ENCODE measurements at regions not wholly inside any gene's neighbourhood (a gene's known extent, or its start where the extent isn't known, plus 50 kb on each side); places are given as distances from the start of the nearest gene placed in this dataset.

DNA sequence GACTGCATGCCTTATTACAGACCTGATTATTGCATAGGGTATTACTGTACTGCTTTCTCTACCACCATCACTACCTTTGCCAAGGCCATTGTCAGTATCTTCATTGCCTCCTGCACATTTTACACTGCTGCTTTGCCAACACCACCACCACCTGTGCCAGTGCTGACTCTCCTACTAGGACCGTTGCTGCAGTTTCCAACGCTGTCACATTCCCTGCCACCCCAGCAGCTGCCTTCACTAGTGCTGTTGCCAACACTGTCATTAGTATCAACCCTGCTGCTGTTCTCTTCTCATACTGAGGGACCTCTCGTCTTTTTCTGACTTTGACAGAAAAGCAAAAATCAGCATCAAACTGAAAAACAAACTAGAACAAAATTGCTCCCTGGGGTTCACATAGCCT, 394.9 kb upstream of the B3GALT2 start:
- TF ChIP-seq EP300 (IDR thresholded peaks at IDR 0.05; ENCODE audit: borderline replicate concordance in 1 of 2, control insufficient read depth in 1 of 2, low read depth in 2 of 2, low read length in 2 of 2): no peak
- TF ChIP-seq POLR2A (IDR thresholded peaks at IDR 0.05; ENCODE audit: low read depth, low read length): no peak
- TF ChIP-seq LARP7 (IDR thresholded peaks at IDR 0.05): no peak
- TF ChIP-seq ZNF24 (IDR thresholded peaks at IDR 0.05): no peak
- no peak for TF ChIP-seq JUND (IDR thresholded peaks at IDR 0.05; ENCODE audit: low read depth, low read length)
- no peak for TF ChIP-seq SIN3A (IDR thresholded peaks at IDR 0.05; ENCODE audit: low read depth, low read length)
- TF ChIP-seq, protein P1, sequence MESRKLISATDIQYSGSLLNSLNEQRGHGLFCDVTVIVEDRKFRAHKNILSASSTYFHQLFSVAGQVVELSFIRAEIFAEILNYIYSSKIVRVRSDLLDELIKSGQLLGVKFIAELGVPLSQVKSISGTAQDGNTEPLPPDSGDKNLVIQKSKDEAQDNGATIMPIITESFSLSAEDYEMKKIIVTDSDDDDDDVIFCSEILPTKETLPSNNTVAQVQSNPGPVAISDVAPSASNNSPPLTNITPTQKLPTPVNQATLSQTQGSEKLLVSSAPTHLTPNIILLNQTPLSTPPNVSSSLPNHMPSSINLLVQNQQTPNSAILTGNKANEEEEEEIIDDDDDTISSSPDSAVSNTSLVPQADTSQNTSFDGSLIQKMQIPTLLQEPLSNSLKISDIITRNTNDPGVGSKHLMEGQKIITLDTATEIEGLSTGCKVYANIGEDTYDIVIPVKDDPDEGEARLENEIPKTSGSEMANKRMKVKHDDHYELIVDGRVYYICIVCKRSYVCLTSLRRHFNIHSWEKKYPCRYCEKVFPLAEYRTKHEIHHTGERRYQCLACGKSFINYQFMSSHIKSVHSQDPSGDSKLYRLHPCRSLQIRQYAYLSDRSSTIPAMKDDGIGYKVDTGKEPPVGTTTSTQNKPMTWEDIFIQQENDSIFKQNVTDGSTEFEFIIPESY (IDR thresholded peaks at IDR 0.05): no peak
- TF ChIP-seq, protein P2, sequence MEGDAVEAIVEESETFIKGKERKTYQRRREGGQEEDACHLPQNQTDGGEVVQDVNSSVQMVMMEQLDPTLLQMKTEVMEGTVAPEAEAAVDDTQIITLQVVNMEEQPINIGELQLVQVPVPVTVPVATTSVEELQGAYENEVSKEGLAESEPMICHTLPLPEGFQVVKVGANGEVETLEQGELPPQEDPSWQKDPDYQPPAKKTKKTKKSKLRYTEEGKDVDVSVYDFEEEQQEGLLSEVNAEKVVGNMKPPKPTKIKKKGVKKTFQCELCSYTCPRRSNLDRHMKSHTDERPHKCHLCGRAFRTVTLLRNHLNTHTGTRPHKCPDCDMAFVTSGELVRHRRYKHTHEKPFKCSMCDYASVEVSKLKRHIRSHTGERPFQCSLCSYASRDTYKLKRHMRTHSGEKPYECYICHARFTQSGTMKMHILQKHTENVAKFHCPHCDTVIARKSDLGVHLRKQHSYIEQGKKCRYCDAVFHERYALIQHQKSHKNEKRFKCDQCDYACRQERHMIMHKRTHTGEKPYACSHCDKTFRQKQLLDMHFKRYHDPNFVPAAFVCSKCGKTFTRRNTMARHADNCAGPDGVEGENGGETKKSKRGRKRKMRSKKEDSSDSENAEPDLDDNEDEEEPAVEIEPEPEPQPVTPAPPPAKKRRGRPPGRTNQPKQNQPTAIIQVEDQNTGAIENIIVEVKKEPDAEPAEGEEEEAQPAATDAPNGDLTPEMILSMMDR (IDR thresholded peaks at IDR 0.05 in 2 of 3, conservative IDR thresholded peaks at IDR 0.05 in 1 of 3; ENCODE audit: control insufficient read depth in 2 of 3, extremely low read depth in 1 of 3, insufficient read depth in 1 of 3, low read depth in 3 of 3, low read length in 3 of 3): no peak
- TF ChIP-seq RFX5 (IDR thresholded peaks at IDR 0.05; ENCODE audit: low read depth, low read length): no peak
- no peak for TF ChIP-seq TBL1XR1 (IDR thresholded peaks at IDR 0.05; ENCODE audit: low read depth, low read length)
- no peak for TF ChIP-seq GABPA (IDR thresholded peaks at IDR 0.05; ENCODE audit: low read depth)
- TF ChIP-seq ASH2L (IDR thresholded peaks at IDR 0.05; ENCODE audit: borderline replicate concordance, low read depth): no peak
- no peak for TF ChIP-seq TCF12 (IDR thresholded peaks at IDR 0.05; ENCODE audit: low read depth, low read length)
